ENCODE measurements at regions not wholly inside any gene's neighbourhood (a gene's known extent, or its start where the extent isn't known, plus 50 kb on each side); places are given as distances from the start of the nearest gene placed in this dataset.

- no peak for TF ChIP-seq CTCF (IDR thresholded peaks at IDR 0.05; ENCODE audit: low read length)
- TF ChIP-seq EZH2 (optimal IDR thresholded peaks at IDR 0.05; ENCODE audit: low read depth, low read length) = no peak
Measured at GRCh38 chr10:120776442-120776841, 74.7 kb upstream of the WDR11 start.
